GM12891 (cell line): ENCODE measurements at regions not wholly inside any gene's neighbourhood (a gene's known extent, or its start where the extent isn't known, plus 50 kb on each side); places are given as distances from the start of the nearest gene placed in this dataset.

Experiments
- PAX5 ChIP-seq: IDR thresholded peaks from 2 replicates; pipeline ENCODE4 v1.6.1; 2011; ENCODE audit warnings: low read length, moderate library complexity, mild to moderate bottlenecking; ENCODE audit not compliant: insufficient read depth, severe bottlenecking
- POLR2A ChIP-seq: IDR thresholded peaks from 2 replicates; pipeline ENCODE4 v1.6.1; 2011; ENCODE audit warnings: low read depth, low read length, control low read depth
- POLR2AphosphoS5 ChIP-seq: IDR thresholded peaks from 2 replicates; pipeline ENCODE4 v1.6.1; 2011; ENCODE audit warnings: low read depth, low read length, control low read depth
- SPI1 ChIP-seq: IDR thresholded peaks from 2 replicates; pipeline ENCODE4 v1.6.1; 2011; ENCODE audit warnings: low read depth, low read length, control low read depth
- TAF1 ChIP-seq: IDR thresholded peaks from 2 replicates; pipeline ENCODE4 v1.6.1; 2011; ENCODE audit warnings: low read depth, low read length, control low read depth

GRCh38 chr10:8758029-8758428 is 703.5 kb downstream of the GATA3 start:
- no peak for TF ChIP-seq POLR2A
- no peak for TF ChIP-seq POLR2AphosphoS5
- no peak for TF ChIP-seq SPI1
- TF ChIP-seq PAX5: no peak
- no peak for TF ChIP-seq TAF1
